ENCODE measurements at regions not wholly inside any gene's neighbourhood (a gene's known extent, or its start where the extent isn't known, plus 50 kb on each side); places are given as distances from the start of the nearest gene placed in this dataset.

- Histone ChIP-seq H2AFZ (ENCODE audit: low read length) (peak overlapping the region; percentile 38), H3K9me3 (ENCODE audit: low read length) (no peaks in the 10 kb centered on the region), H3F3A (ENCODE audit: low read length, unreplicated experiment) (no peaks in the 10 kb centered on the region), H3K4me2 (ENCODE audit: low read length) (peak overlapping the region; percentile 3; the same call in 1 of the 2 replicates), H3K36me3 (ENCODE audit: low read depth, low read length) (no peaks in the 10 kb centered on the region), H3K9me2 (replicated peaks; ENCODE audit: low read length) (no peaks in the 10 kb centered on the region), H3K4me3 (ENCODE audit: low read length) (no peak overlapping the region), H3K27me3 (ENCODE audit: low read length) (no peaks in the 10 kb centered on the region), H4K20me1 (ENCODE audit: low read length) (no peaks in the 10 kb centered on the region), H3K4me1 (ENCODE audit: insufficient read depth, low read length) (peaks cover 13% of the 10 kb centered on the region), H3K9ac (ENCODE audit: low read length) (no peak overlapping the region), H3K79me2 (ENCODE audit: low read length) (no peaks in the 10 kb centered on the region), H3K27ac (ENCODE audit: low read length) (peak overlapping the region; percentile 52)
- ATAC-seq (no peak), DNase-seq (no peak)
- intact Hi-C loops (cut with micrococcal nuclease) = no loop called here
- TF ChIP-seq EZH2phosphoT487 (IDR thresholded peaks at IDR 0.05; ENCODE audit: borderline replicate concordance, low read length) (no peak), EZH2 (IDR thresholded peaks at IDR 0.05; ENCODE audit: low read length, unreplicated experiment) (no peak)
- TF ChIP-seq, protein P1, sequence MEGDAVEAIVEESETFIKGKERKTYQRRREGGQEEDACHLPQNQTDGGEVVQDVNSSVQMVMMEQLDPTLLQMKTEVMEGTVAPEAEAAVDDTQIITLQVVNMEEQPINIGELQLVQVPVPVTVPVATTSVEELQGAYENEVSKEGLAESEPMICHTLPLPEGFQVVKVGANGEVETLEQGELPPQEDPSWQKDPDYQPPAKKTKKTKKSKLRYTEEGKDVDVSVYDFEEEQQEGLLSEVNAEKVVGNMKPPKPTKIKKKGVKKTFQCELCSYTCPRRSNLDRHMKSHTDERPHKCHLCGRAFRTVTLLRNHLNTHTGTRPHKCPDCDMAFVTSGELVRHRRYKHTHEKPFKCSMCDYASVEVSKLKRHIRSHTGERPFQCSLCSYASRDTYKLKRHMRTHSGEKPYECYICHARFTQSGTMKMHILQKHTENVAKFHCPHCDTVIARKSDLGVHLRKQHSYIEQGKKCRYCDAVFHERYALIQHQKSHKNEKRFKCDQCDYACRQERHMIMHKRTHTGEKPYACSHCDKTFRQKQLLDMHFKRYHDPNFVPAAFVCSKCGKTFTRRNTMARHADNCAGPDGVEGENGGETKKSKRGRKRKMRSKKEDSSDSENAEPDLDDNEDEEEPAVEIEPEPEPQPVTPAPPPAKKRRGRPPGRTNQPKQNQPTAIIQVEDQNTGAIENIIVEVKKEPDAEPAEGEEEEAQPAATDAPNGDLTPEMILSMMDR (conservative IDR thresholded peaks at IDR 0.05; ENCODE audit: low read depth, low read length) = no peak
- BruUV-seq (replicated peaks) = no TSS peak
- CTCF ChIA-PET = interaction anchor here (0.6 to 0.8 kb wide), 2 partner anchors 134 to 165 kb away, joined by 3 read pairs; no protein-coding TSS in a partner anchor
- POLR2A ChIA-PET (ENCODE audit: unreplicated experiment) = no interaction called here
Measured at GRCh38 chr12:93215290-93215678, 162.4 kb upstream of the NUDT4 start.

- no peaks in the 10 kb centered on the region for H3F3A ChIP-seq (ENCODE audit: low read length, unreplicated experiment)
- H3K4me3 ChIP-seq (ENCODE audit: low read length) = no peak overlapping the region
- no peak overlapping the region for H3K4me2 ChIP-seq (ENCODE audit: low read length)
- H3K9me3 ChIP-seq (ENCODE audit: low read length) = no peaks in the 10 kb centered on the region
- no peaks in the 10 kb centered on the region for H3K36me3 ChIP-seq (ENCODE audit: low read depth, low read length)
- BruUV-seq (replicated peaks) = no TSS peak
- no peaks in the 10 kb centered on the region for H4K20me1 ChIP-seq (ENCODE audit: low read length)
- H2AFZ ChIP-seq (ENCODE audit: low read length) = no peak overlapping the region
- TF ChIP-seq EZH2 (IDR thresholded peaks at IDR 0.05; ENCODE audit: low read length, unreplicated experiment) (no peak), EZH2phosphoT487 (IDR thresholded peaks at IDR 0.05; ENCODE audit: borderline replicate concordance, low read length) (no peak)
- H3K9ac ChIP-seq (ENCODE audit: low read length) = no peak overlapping the region
- POLR2A ChIA-PET (ENCODE audit: unreplicated experiment) = no interaction called here
- H3K9me2 ChIP-seq (replicated peaks; ENCODE audit: low read length) = no peaks in the 10 kb centered on the region
- no peak for ATAC-seq
- H3K27ac ChIP-seq (ENCODE audit: low read length) = no peak overlapping the region
- H3K79me2 ChIP-seq (ENCODE audit: low read length) = no peaks in the 10 kb centered on the region
- H3K4me1 ChIP-seq (ENCODE audit: insufficient read depth, low read length) = peaks cover 20% of the 10 kb centered on the region
- CTCF ChIA-PET = interaction anchor here (0.5 kb wide), 1 partner anchor 70 kb away, joined by 3 read pairs; no protein-coding TSS in a partner anchor
- intact Hi-C loops (cut with micrococcal nuclease) = no loop called here
- H3K27me3 ChIP-seq (ENCODE audit: low read length) = no peaks in the 10 kb centered on the region
- DNase-seq = no peak
Measured at GRCh38 chr12:93219947-93220346, 157.8 kb upstream of the NUDT4 start.

DNA sequence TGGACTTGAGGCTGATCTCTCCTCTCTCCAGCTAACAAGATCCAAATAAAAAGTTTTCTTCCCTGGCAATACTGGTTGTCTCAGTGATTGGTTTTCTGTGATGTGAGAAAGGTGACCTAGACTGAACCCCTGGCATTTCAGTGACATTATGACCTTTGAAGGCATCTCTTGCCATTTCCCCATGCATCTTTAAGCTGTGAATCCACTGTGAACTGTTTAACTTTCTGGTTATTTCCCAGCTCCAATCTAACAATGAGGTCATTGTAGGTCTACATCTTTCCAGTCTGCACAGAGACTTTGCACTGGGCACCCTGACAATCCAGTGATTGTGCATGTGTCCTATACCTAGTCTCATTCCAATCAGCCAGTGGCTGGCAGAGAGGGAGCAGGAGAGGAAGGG, 155.9 kb upstream of the NUDT4 start:
- no TSS peak for BruUV-seq (replicated peaks)
- H3K9me3 ChIP-seq (ENCODE audit: low read length) = no peaks in the 10 kb centered on the region
- DNase-seq (no peak), ATAC-seq (no peak)
- H3K27ac ChIP-seq (ENCODE audit: low read length) = no peak overlapping the region
- H4K20me1 ChIP-seq (ENCODE audit: low read length) = no peaks in the 10 kb centered on the region
- H3F3A ChIP-seq (ENCODE audit: low read length, unreplicated experiment) = no peaks in the 10 kb centered on the region
- H3K4me1 ChIP-seq (ENCODE audit: insufficient read depth, low read length) = peaks cover 21% of the 10 kb centered on the region
- intact Hi-C loops (cut with micrococcal nuclease) = no loop called here
- no peak overlapping the region for H3K4me2 ChIP-seq (ENCODE audit: low read length)
- no peaks in the 10 kb centered on the region for H3K79me2 ChIP-seq (ENCODE audit: low read length)
- TF ChIP-seq EZH2 (IDR thresholded peaks at IDR 0.05; ENCODE audit: low read length, unreplicated experiment) (no peak), EZH2phosphoT487 (IDR thresholded peaks at IDR 0.05; ENCODE audit: borderline replicate concordance, low read length) (no peak)
- TF ChIP-seq, protein P1 (conservative IDR thresholded peaks at IDR 0.05; ENCODE audit: low read depth, low read length) = no peak
- no peaks in the 10 kb centered on the region for H3K36me3 ChIP-seq (ENCODE audit: low read depth, low read length)
- no peaks in the 10 kb centered on the region for H3K9me2 ChIP-seq (replicated peaks; ENCODE audit: low read length)
- H3K4me3 ChIP-seq (ENCODE audit: low read length) = no peak overlapping the region
- no peak overlapping the region for H2AFZ ChIP-seq (ENCODE audit: low read length)
- no peaks in the 10 kb centered on the region for H3K27me3 ChIP-seq (ENCODE audit: low read length)
- ChIA-PET CTCF (no interaction called here), POLR2A (ENCODE audit: unreplicated experiment) (interaction anchor here (0.5 kb wide), 1 partner anchor 18 kb away, joined by 3 read pairs; no protein-coding TSS in a partner anchor)
- H3K9ac ChIP-seq (ENCODE audit: low read length) = no peak overlapping the region

All from PC-3 (cell line).